ENCODE measurements at regions not wholly inside any gene's neighbourhood (a gene's known extent, or its start where the extent isn't known, plus 50 kb on each side); places are given as distances from the start of the nearest gene placed in this dataset.
"Not testable (repeated sequence)": the region's sequence is repeated elsewhere in the genome, so short reads cannot be mapped to it uniquely, and the experiment has no call there.

- DNase-seq = peak; percentile 27
Observed at GRCh38 chr3:168974617-168975403, 688.7 kb downstream of the MECOM start.

- no peak for DNase-seq
Observed at GRCh38 chr3:168973897-168974296, 689.6 kb downstream of the MECOM start.

- no peak for DNase-seq
Observed at GRCh38 chr3:168973206-168973605, 690.3 kb downstream of the MECOM start.

GRCh38 chr3:168968609-168969008 lies 694.9 kb downstream of the MECOM start:
- DNase-seq = no peak

- no peak for DNase-seq
Observed at GRCh38 chr3:168964736-168965135, 698.8 kb downstream of the MECOM start.

GRCh38 chr3:168961271-168961670 lies 702.2 kb downstream of the MECOM start:
- DNase-seq = no peak

GRCh38 chr3:168959731-168960130 lies 703.8 kb downstream of the MECOM start:
- no peak for DNase-seq

- no peak for DNase-seq
Observed at GRCh38 chr3:168958466-168958865, 705.0 kb downstream of the MECOM start.

- DNase-seq = peak; percentile 14
Observed at GRCh38 chr3:168956076-168956475, 707.4 kb downstream of the MECOM start.

- no peak for DNase-seq
Observed at GRCh38 chr3:168952551-168952950, 711.0 kb downstream of the MECOM start.

- DNase-seq = no peak
Observed at GRCh38 chr3:168951884-168952283, 711.6 kb downstream of the MECOM start.

GRCh38 chr3:168951368-168951767 lies 712.1 kb downstream of the MECOM start:
- no peak for DNase-seq

GRCh38 chr3:168950622-168951021 lies 712.9 kb downstream of the MECOM start:
- DNase-seq = no peak

- no peak for DNase-seq
Observed at GRCh38 chr3:168939651-168940238, 723.8 kb downstream of the MECOM start.

GRCh38 chr3:168933614-168934013 lies 729.9 kb downstream of the MECOM start:
- DNase-seq = no peak

- not testable (repeated sequence) for DNase-seq
Observed at GRCh38 chr3:168929997-168930396, 733.5 kb downstream of the MECOM start.

- no peak for DNase-seq
Observed at GRCh38 chr3:168926426-168926825, 737.1 kb downstream of the MECOM start.

GRCh38 chr3:168925568-168925967 lies 737.9 kb downstream of the MECOM start:
- DNase-seq = no peak

- DNase-seq = no peak
Observed at GRCh38 chr3:168914662-168915061, 748.9 kb downstream of the MECOM start.

GRCh38 chr3:168909260-168909659 lies 754.3 kb downstream of the MECOM start:
- no peak for DNase-seq

- DNase-seq = no peak
Observed at GRCh38 chr3:168895419-168895818, 768.1 kb downstream of the MECOM start.

- DNase-seq = no peak
Observed at GRCh38 chr3:168894214-168894613, 769.3 kb downstream of the MECOM start.

GRCh38 chr3:168889666-168890065 lies 773.8 kb downstream of the MECOM start:
- no peak for DNase-seq

- DNase-seq = no peak
Observed at GRCh38 chr3:168888781-168889180, 774.7 kb downstream of the MECOM start.

GRCh38 chr3:168885028-168885427 lies 778.5 kb downstream of the MECOM start:
- DNase-seq = no peak
